ENCODE measurements at regions not wholly inside any gene's neighbourhood (a gene's known extent, or its start where the extent isn't known, plus 50 kb on each side); places are given as distances from the start of the nearest gene placed in this dataset.

DNA sequence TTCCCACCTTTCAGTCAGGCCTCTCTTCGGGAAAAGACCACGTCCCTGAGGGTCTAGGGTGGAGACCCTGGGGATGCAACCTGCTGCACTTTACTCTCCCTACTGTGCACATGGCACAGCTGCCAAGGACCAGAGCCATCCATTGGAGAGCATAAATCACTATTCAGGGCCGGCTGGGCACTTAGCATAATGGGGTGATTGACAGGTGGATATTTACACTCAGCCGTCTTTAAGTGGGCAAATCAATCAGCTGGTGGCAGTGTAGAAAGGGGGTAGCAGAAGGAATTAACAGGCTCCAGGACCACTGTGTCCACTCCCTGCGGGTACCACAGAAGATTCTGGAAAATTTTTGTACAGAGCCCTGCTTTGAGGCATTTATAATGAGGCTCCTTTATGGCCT lies 87.3 kb upstream of the IRX6 start:
- TF ChIP-seq CTCF (IDR thresholded peaks at IDR 0.05; ENCODE audit: poor library complexity) = no peak
- no peak for TF ChIP-seq EZH2 (IDR thresholded peaks at IDR 0.05; ENCODE audit: borderline replicate concordance)
